ENCODE measurements at regions not wholly inside any gene's neighbourhood (a gene's known extent, or its start where the extent isn't known, plus 50 kb on each side); places are given as distances from the start of the nearest gene placed in this dataset.

DNA sequence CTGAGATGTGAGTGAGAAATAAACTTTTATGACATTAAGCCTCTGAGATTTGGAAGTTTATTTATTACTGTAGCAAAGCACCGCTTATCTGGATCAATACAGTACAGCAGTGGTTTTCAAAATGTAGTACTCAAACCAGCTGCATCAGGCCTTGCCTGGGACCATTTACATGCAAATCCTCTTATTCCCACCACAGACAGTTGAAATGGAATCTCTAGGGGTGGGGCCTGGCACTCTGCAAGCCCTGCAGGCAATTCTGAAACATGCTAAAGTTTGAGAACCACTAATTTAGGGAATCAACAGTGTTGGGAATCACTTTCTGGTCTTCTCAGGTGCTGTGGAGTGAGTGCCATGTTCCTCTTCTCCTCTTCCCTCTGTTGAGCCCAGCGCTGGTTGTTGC, 77.8 kb upstream of the TAMM41 start:
- H3K9me3 ChIP-seq (ENCODE audit: insufficient read depth, low read depth, low read length): no peaks in the 10 kb centered on the region
- no peak overlapping the region for H3K27ac ChIP-seq (ENCODE audit: low read depth, low read length)
- H3K36me3 ChIP-seq (ENCODE audit: insufficient read depth, low read length): no peaks in the 10 kb centered on the region
- H3K4me1 ChIP-seq (ENCODE audit: insufficient read depth, low read length): peaks cover 9% of the 10 kb centered on the region
- no peaks in the 10 kb centered on the region for H3K27me3 ChIP-seq (ENCODE audit: insufficient read depth, low read length)
- WGBS: 81% methylated on average over 2 of the region's 2 CpGs
- H3K4me3 ChIP-seq (ENCODE audit: low read length): no peak overlapping the region
- H3K9ac ChIP-seq (ENCODE audit: low read depth, low read length): no peak overlapping the region

DNA sequence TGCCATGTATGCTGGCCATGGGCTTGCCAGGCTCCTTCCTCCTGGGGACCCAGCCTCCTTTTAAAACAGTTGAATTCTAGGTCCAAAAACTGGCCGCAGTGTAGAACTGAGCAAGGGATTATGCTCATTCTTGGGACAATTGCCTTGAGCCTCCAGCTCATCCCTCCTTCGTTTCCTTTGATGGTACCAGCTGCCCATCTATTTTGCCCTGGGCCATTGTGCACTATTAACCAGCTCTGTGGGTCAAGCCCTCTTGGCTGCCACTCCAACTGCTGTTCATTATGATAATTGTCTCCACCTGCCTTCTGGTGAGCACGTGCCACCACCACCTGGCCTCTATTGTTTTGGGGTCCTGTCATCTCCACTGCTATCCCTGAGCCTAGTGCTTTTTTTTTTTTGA, 75.8 kb upstream of the SYN2 start:
- H3K4me1 ChIP-seq (ENCODE audit: insufficient read depth, low read length): peaks cover 7% of the 10 kb centered on the region
- H3K36me3 ChIP-seq (ENCODE audit: insufficient read depth, low read length): no peaks in the 10 kb centered on the region
- no peak overlapping the region for H3K9ac ChIP-seq (ENCODE audit: low read depth, low read length)
- no peak overlapping the region for H3K4me3 ChIP-seq (ENCODE audit: low read length)
- 90% methylated on average over 3 of the region's 3 CpGs for WGBS
- H3K9me3 ChIP-seq (ENCODE audit: insufficient read depth, low read depth, low read length): no peaks in the 10 kb centered on the region
- no peaks in the 10 kb centered on the region for H3K27me3 ChIP-seq (ENCODE audit: insufficient read depth, low read length)
- no peak overlapping the region for H3K27ac ChIP-seq (ENCODE audit: low read depth, low read length)

DNA sequence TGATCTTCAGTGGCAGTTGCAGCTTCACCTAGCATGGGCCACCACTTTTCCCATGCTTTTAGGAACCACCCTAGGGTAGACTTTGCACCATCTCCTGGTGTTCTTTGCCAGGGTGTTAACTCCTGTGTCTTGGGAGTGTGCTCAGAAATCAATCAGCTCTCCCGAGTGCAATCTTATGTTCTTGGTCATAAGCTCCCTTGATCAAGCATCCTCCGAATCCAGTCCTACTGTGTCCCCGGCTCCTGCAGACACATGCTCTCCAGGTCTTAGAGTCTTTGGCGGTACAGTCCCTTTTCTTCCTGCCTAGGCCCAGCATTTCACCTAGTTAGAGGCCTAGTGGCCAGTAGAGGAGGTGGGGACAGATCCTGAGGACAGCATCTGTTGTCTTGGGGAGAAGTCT, 74.7 kb upstream of the SYN2 start:
- no peaks in the 10 kb centered on the region for H3K9me3 ChIP-seq (ENCODE audit: insufficient read depth, low read depth, low read length)
- no peak overlapping the region for H3K4me3 ChIP-seq (ENCODE audit: low read length)
- peaks cover 3% of the 10 kb centered on the region; the same call in 1 of the 2 replicates for H3K4me1 ChIP-seq (ENCODE audit: insufficient read depth, low read length)
- H3K27ac ChIP-seq (ENCODE audit: low read depth, low read length): no peak overlapping the region
- 94% methylated on average over 4 of the region's 4 CpGs for WGBS
- no peaks in the 10 kb centered on the region for H3K27me3 ChIP-seq (ENCODE audit: insufficient read depth, low read length)
- H3K9ac ChIP-seq (ENCODE audit: low read depth, low read length): no peak overlapping the region
- H3K36me3 ChIP-seq (ENCODE audit: insufficient read depth, low read length): no peaks in the 10 kb centered on the region

DNA sequence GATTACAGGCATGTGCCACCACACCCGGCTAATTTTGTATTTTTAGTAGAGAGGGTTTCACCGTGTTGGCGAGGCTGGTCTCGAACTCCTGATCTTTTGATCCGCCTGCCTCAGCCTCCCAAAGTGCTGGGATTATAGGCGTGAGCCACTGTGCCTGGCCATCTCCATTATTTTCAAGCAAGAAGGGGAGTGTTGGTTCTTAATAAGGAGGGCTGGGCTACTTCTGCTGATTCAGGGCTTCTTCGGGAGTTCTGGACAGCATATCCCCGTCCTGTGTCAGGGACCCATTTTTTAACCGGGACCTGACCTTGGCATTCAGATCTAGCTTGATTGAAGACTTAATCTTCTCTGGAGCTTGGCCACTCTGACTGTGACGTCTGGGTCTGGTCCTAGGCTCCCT, 74.1 kb upstream of the SYN2 start:
- Histone ChIP-seq H3K9ac (ENCODE audit: low read depth, low read length) (no peak overlapping the region), H3K27ac (ENCODE audit: low read depth, low read length) (no peak overlapping the region)
- WGBS: 95% methylated on average over 10 of the region's 10 CpGs

DNA sequence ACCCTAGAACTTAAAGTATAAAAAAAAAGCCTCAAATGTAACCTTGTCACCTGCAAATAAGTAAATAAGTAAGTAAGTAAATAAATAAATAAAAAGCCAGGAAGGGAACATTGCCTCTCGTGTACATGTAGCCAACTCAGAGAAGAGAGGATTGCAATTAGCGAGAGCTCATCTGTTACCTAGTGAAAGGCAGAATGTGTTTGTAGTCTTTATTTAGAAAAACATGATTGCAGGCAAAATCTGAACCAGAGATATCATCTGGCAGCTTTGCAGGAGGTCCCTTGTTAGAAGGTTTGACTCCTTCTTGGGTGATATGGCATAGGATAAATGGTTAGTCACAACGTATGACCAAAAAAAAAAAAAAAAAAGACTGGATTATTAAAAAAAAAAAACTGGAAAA, 71.6 kb upstream of the SYN2 start:
- H3K36me3 ChIP-seq (ENCODE audit: insufficient read depth, low read length): no peaks in the 10 kb centered on the region
- no peak overlapping the region for H3K9ac ChIP-seq (ENCODE audit: low read depth, low read length)
- peaks cover 6% of the 10 kb centered on the region; the same call in 1 of the 2 replicates for H3K4me1 ChIP-seq (ENCODE audit: insufficient read depth, low read length)
- H3K27ac ChIP-seq (ENCODE audit: low read depth, low read length): no peak overlapping the region
- no peaks in the 10 kb centered on the region for H3K27me3 ChIP-seq (ENCODE audit: insufficient read depth, low read length)
- H3K4me3 ChIP-seq (ENCODE audit: low read length): no peak overlapping the region
- 97% methylated on average over 3 of the region's 3 CpGs for WGBS
- no peaks in the 10 kb centered on the region for H3K9me3 ChIP-seq (ENCODE audit: insufficient read depth, low read depth, low read length)

More for the DNA sequence above, 74.1 kb upstream of the SYN2 start:
- no peaks in the 10 kb centered on the region for H3K9me3 ChIP-seq (ENCODE audit: insufficient read depth, low read depth, low read length)
- H3K4me3 ChIP-seq (ENCODE audit: low read length): no peak overlapping the region
- no peaks in the 10 kb centered on the region for H3K36me3 ChIP-seq (ENCODE audit: insufficient read depth, low read length)
- H3K27me3 ChIP-seq (ENCODE audit: insufficient read depth, low read length): no peaks in the 10 kb centered on the region
- peaks cover 1% of the 10 kb centered on the region; the same call in 1 of the 2 replicates for H3K4me1 ChIP-seq (ENCODE audit: insufficient read depth, low read length)

DNA sequence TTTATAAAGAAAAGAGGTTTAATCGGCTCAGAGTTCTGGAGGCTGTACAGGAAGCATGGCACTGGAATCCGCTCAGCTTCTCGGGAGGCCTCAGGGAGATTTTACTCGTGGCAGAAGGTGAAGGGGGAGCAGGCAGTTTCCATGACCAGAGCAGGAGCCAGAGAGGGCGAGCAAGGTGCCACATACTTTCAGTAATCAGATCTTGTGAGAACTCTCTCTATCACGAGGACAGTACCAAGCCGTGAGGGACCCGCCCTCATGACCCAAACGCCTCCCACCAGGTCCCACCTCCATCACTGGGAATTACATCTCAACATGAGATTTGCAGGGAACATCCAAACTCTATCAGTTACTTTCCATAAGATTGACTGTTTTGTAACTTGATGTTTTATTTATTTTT, 70.7 kb upstream of the SYN2 start:
- Histone ChIP-seq H3K9me3 (ENCODE audit: insufficient read depth, low read depth, low read length) (no peaks in the 10 kb centered on the region), H3K4me1 (ENCODE audit: insufficient read depth, low read length) (peaks cover 6% of the 10 kb centered on the region; the same call in 1 of the 2 replicates), H3K27ac (ENCODE audit: low read depth, low read length) (no peak overlapping the region), H3K27me3 (ENCODE audit: insufficient read depth, low read length) (no peaks in the 10 kb centered on the region), H3K4me3 (ENCODE audit: low read length) (no peak overlapping the region), H3K9ac (ENCODE audit: low read depth, low read length) (no peak overlapping the region), H3K36me3 (ENCODE audit: insufficient read depth, low read length) (no peaks in the 10 kb centered on the region)
- WGBS: 91% methylated on average over 9 of the region's 9 CpGs

DNA sequence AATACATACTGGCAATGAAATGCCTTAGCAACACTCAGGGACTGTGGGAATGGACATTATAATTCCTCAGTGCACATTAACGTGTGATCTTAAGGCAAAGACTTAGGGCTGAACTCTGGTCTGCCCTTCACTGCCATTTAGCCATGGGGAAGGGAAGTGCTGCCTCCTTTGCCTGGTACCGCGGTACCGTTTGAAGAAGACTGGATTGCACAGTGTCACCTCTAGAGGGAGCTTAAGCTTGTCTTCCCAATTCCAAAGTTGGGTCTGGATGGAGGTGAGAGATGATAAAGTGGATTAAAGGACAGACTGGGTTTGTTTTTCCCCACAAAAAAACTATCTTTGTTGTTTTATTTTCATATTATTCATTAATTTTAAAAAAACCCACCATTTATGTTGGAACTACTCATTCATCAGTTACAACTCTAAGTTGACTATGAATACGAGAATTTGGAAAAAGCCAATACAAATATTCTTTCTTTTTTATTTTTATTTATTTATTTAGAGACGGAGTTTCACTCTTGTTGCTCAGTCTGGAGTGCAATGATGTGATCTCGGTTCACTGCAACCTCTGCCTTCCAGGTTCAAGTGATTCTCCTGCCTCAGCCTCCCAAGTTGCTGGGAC, 60.0 kb upstream of the SYN2 start:
- Histone ChIP-seq H3K27me3 (ENCODE audit: insufficient read depth, low read length) (no peaks in the 10 kb centered on the region), H3K36me3 (ENCODE audit: insufficient read depth, low read length) (no peaks in the 10 kb centered on the region), H3K27ac (ENCODE audit: low read depth, low read length) (no peak overlapping the region), H3K9ac (ENCODE audit: low read depth, low read length) (no peak overlapping the region), H3K4me1 (ENCODE audit: insufficient read depth, low read length) (no peaks in the 10 kb centered on the region), H3K4me3 (ENCODE audit: low read length) (no peak overlapping the region), H3K9me3 (ENCODE audit: insufficient read depth, low read depth, low read length) (no peaks in the 10 kb centered on the region)
- WGBS: 29% methylated on average over 6 of the region's 7 CpGs

DNA sequence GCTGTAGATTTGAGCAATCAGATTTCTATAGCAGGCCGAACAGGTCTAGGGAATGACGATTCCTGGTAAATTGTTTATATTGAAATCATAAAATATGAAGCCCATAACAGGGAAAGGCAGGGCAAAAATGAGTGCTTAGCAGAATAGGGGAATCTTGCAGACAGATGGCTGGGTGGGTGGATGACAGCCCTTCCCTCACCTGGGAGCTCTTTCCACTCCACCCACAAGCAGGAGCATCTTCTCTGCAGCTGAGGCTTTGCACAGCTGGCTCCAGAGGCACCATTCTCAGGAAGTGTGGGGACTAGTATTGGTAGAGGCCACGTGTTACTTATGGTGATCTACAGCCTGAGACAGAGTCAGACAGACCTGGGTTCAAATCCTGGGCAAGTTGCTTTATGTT, 55.9 kb upstream of the SYN2 start:
- Histone ChIP-seq H3K4me1 (ENCODE audit: insufficient read depth, low read length) (no peaks in the 10 kb centered on the region), H3K9me3 (ENCODE audit: insufficient read depth, low read depth, low read length) (no peaks in the 10 kb centered on the region), H3K4me3 (ENCODE audit: low read length) (no peak overlapping the region), H3K9ac (ENCODE audit: low read depth, low read length) (no peak overlapping the region), H3K27me3 (ENCODE audit: insufficient read depth, low read length) (no peaks in the 10 kb centered on the region), H3K27ac (ENCODE audit: low read depth, low read length) (no peak overlapping the region), H3K36me3 (ENCODE audit: insufficient read depth, low read length) (no peaks in the 10 kb centered on the region)
- 86% methylated on average over 3 of the region's 3 CpGs for WGBS

DNA sequence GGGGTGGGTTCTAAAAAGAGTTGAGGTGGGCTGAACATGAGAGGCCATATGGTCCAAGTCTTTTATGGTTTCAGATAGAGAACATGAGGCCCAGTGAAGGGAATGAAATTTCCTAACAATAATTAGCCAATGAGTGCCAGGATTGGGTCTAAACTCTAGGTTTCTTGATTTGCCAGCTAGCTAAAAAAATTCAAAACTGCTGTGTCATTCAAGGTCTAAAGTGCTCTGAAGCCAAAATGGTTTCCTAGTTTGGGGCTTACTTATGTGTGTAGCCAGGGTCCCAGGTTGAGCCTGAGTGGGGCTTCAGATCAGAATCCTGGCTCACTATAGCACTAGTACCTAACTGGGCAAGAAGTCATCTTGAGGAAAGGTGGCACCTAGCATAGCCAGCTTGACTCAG, 55.3 kb upstream of the SYN2 start:
- H3K27ac ChIP-seq (ENCODE audit: low read depth, low read length): no peak overlapping the region
- H3K4me3 ChIP-seq (ENCODE audit: low read length): no peak overlapping the region
- H3K27me3 ChIP-seq (ENCODE audit: insufficient read depth, low read length): no peaks in the 10 kb centered on the region
- no peaks in the 10 kb centered on the region for H3K4me1 ChIP-seq (ENCODE audit: insufficient read depth, low read length)
- H3K9ac ChIP-seq (ENCODE audit: low read depth, low read length): no peak overlapping the region
- H3K9me3 ChIP-seq (ENCODE audit: insufficient read depth, low read depth, low read length): no peaks in the 10 kb centered on the region
- no peaks in the 10 kb centered on the region for H3K36me3 ChIP-seq (ENCODE audit: insufficient read depth, low read length)

DNA sequence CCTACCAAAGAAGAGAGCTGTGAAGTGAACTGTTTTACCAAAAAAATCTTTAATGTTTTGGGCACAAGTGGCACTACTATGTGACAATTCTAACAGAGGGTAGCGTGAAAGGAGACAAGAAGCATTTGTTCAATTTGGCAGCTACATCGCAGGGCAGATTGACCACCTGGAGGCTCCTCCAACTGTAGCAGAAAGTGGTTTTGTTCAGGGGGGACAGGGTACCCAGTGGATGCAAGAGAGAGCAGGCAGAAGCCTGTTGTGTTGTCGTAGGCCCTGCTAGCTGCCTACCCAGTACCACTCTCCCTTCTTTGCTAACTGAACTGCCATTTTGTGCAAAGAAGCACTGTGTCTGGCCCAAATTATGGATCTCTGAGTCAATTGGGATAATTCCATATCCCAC, 54.8 kb upstream of the SYN2 start:
- Histone ChIP-seq H3K4me3 (ENCODE audit: low read length) (no peak overlapping the region), H3K9me3 (ENCODE audit: insufficient read depth, low read depth, low read length) (no peaks in the 10 kb centered on the region), H3K4me1 (ENCODE audit: insufficient read depth, low read length) (no peaks in the 10 kb centered on the region), H3K9ac (ENCODE audit: low read depth, low read length) (no peak overlapping the region), H3K36me3 (ENCODE audit: insufficient read depth, low read length) (no peaks in the 10 kb centered on the region), H3K27ac (ENCODE audit: low read depth, low read length) (no peak overlapping the region), H3K27me3 (ENCODE audit: insufficient read depth, low read length) (no peaks in the 10 kb centered on the region)
- WGBS: 94% methylated on average over 3 of the region's 3 CpGs

DNA sequence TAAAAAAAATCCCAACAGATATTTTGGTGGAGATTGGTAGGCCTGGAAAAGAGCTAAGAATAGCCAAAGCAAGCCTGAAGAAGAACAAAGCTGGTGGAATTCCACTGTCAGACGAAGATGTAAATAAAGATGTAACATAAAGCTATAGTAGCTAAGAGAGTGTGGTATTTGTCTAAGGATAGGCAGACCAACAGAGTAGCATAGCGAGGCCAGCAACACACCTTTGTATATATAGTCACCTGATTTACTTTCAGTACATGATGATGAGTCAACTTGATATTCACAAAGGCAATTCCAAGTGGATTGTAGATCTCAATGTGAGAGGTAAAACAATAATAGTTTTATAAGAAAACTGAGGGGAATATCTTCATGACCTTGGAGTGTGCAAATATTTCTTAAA, 53.6 kb upstream of the SYN2 start:
- H3K9me3 ChIP-seq (ENCODE audit: insufficient read depth, low read depth, low read length): no peaks in the 10 kb centered on the region
- WGBS: 95% methylated on average over 2 of the region's 2 CpGs
- H3K4me1 ChIP-seq (ENCODE audit: insufficient read depth, low read length): no peaks in the 10 kb centered on the region
- no peak overlapping the region for H3K27ac ChIP-seq (ENCODE audit: low read depth, low read length)
- H3K4me3 ChIP-seq (ENCODE audit: low read length): no peak overlapping the region
- no peaks in the 10 kb centered on the region for H3K27me3 ChIP-seq (ENCODE audit: insufficient read depth, low read length)
- no peak overlapping the region for H3K9ac ChIP-seq (ENCODE audit: low read depth, low read length)
- no peaks in the 10 kb centered on the region for H3K36me3 ChIP-seq (ENCODE audit: insufficient read depth, low read length)

DNA sequence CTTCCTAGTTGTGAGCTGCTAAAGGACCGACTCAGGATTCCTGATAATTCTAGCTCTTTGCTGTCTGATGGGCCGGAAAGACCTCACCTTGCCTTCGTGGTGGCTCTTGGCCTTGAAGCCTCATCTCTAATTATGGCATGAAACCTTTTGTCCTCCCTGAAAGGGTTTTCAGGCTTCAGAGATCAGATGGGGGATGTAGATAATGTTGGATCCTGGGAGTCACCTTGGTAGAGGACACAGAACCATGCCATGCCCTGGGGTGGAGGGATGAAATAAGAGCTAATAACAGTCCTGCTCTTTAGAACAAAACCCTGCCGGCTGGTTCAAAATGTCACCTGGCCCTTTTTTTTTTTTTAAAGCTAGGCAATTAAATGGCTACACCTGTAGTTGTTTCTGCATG, 50.8 kb upstream of the SYN2 start:
- H3K4me1 ChIP-seq (ENCODE audit: insufficient read depth, low read length): no peaks in the 10 kb centered on the region
- H3K9me3 ChIP-seq (ENCODE audit: insufficient read depth, low read depth, low read length): no peaks in the 10 kb centered on the region
- no peak overlapping the region for H3K9ac ChIP-seq (ENCODE audit: low read depth, low read length)
- no peaks in the 10 kb centered on the region for H3K36me3 ChIP-seq (ENCODE audit: insufficient read depth, low read length)
- H3K27me3 ChIP-seq (ENCODE audit: insufficient read depth, low read length): no peaks in the 10 kb centered on the region
- no peak overlapping the region for H3K4me3 ChIP-seq (ENCODE audit: low read length)
- 91% methylated on average over 4 of the region's 4 CpGs for WGBS
- H3K27ac ChIP-seq (ENCODE audit: low read depth, low read length): no peak overlapping the region

Data from HUES64 (cell line).